T47D (cell line): ENCODE measurements at regions not wholly inside any gene's neighbourhood (a gene's known extent, or its start where the extent isn't known, plus 50 kb on each side); places are given as distances from the start of the nearest gene placed in this dataset.

Source experiments
- DNase-seq, 2 experiments: peaks; one replicate each; pipeline versions ENCODE4 v3.0.0 to v3.0.0-alpha.2; 2011 to 2012; ENCODE audit warnings: low read depth in 1 of 2, low spot score in 1 of 2
- JUND ChIP-seq: IDR thresholded peaks from 2 replicates; pipeline ENCODE4 v1.6.1; 2012; ENCODE audit warnings: low read depth
- in situ Hi-C: cut with HindIII; loops from 2 replicates; pipeline ENCODE4 v1.10.0; 2016; ENCODE audit warnings: low sequenced_read_pairs, low pct_unique_long_range_greater_than_20kb

- DNase-seq = no peak
Observed at GRCh38 chr5:121719255-121719654, 132.4 kb upstream of the FTMT start.

GRCh38 chr5:121725450-121725849 lies 126.2 kb upstream of the FTMT start:
- in situ Hi-C loops = no loop called here
- no peak for DNase-seq
- TF ChIP-seq JUND = no peak

More at GRCh38 chr5:121719255-121719654, 132.4 kb upstream of the FTMT start:
- TF ChIP-seq JUND = no peak
- in situ Hi-C loops = no loop called here

GRCh38 chr5:121726991-121727390 lies 124.7 kb upstream of the FTMT start:
- TF ChIP-seq JUND = no peak
- in situ Hi-C loops = no loop called here
- no peak for DNase-seq

GRCh38 chr5:121731377-121731776 lies 120.3 kb upstream of the FTMT start:
- in situ Hi-C loops = no loop called here
- TF ChIP-seq JUND = no peak
- no peak for DNase-seq

DNA sequence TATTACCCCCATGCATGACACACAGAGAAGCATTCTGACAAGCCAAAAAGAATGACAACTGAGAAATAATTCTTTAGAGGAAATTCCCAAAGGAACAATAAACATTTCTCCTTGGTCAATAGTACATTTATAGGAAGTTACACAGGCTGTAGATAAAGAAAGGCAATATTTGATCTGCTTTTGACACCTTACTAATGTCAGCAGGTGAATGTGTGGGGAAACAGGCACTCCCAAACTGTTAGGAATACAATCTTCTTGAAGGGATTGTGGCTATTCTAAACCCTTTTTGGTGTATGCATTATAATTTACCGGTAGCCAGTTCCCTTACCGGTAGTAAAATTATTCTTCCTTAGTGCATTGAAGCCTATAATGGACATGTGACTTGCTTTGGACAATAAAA lies 116.1 kb upstream of the FTMT start:
- no peak for DNase-seq
- in situ Hi-C loops = no loop called here
- no peak for TF ChIP-seq JUND

DNA sequence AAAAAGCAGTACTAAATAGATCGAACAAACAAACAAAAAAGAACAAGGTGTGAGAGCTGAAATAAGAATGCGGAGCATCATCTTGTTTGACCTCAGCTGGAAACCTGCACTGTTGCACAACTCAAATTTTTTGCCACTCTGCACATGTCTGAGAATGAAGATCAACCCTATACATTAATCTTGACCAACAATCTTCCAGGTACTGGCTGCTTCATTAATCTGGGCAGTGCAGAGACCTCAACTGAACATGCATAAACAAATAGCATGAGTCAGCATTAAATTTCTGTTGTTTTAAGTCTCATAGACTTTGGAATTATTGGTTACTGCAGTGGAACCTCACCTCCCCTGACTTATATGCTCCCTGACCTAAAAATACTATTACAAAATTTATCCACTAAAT lies 114.6 kb upstream of the FTMT start:
- no peak for TF ChIP-seq JUND
- in situ Hi-C loops = no loop called here
- DNase-seq = no peak

DNA sequence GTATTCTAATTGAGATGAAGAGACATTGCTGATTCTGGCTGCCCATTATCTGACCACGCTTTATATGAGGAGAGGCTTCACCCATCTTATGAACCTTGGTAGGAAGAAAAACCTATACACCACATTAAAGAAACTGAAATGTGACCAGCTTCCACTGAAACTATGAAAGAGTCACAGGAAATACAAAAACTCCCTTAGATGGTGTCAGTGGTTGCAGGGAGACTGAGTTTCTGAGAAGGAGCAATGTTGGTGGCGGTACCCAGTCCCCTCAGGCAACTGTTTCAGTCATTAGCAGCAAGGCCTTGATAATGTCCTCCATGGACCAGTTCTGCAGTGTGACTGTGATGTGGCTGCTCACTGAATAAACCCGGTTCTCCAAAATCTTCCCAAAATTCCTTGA lies 110.5 kb upstream of the FTMT start:
- DNase-seq = no peak
- in situ Hi-C loops = no loop called here
- TF ChIP-seq JUND = no peak

- in situ Hi-C loops = no loop called here
- TF ChIP-seq JUND = no peak
Observed at GRCh38 chr5:121744577-121744976, 107.1 kb upstream of the FTMT start.

DNA sequence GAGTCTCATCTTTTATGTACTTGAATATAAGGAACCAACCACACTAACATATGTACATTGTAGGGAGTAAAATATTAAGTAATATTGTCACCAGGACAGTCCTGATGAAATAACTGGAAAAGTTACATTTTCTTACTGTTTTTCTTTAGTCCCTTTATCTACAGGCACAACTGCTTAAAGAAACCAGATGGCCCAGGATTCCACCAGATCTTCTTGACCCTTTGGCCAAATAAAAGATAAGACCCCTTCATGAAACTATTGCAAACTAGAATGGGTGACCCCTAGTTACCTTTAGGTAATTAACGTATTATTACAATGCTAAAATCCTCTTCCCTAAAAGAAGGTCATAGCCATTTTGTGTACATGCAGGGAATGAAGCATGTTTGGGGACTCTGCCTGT lies 106.3 kb upstream of the FTMT start:
- no peak for DNase-seq
- in situ Hi-C loops = no loop called here

More at GRCh38 chr5:121744577-121744976, 107.1 kb upstream of the FTMT start:
- DNase-seq = no peak

GRCh38 chr5:121746763-121747162 lies 104.9 kb upstream of the FTMT start:
- no peak for DNase-seq
- TF ChIP-seq JUND = no peak
- in situ Hi-C loops = no loop called here

More for the DNA sequence above, 106.3 kb upstream of the FTMT start:
- TF ChIP-seq JUND = no peak

DNA sequence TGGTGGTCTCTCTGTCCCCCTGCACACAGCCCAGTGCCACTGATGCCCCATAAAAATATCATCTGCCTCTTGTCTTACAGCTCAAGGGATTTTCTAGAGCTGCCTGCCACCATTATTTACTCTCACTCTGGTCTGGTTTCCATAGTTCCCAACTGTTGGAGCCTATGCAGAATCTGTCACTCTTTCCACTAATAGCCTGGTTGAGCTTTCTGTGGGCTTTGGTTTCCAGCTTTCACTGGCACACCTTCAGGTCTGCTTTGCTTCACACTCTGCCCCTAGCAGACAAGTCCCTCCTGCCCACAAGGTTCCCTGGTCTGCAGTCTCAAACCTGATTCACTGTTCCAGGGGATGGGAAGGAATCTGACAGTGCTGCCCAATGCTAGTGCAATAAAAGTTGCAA lies 103.0 kb upstream of the FTMT start:
- in situ Hi-C loops = no loop called here
- DNase-seq = no peak
- no peak for TF ChIP-seq JUND

DNA sequence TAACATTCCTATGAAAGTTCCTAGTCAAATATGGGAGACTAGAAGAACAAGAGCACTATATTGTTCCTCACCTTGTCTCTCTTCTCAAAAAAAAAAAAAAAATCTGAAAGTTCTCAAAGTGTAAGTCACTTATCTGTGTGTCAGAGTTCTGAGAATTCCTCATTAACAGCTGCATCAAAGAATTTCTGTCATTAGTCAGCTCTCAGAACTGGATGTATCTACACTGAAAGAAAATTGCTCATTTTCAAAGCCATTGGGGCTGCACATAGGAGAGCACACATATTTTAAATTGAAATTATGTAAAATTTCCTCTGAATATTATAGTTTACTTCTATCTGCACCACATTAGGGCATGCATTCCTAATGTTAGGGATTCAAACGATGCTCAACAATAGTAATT lies 99.5 kb upstream of the FTMT start:
- DNase-seq = no peak
- in situ Hi-C loops = no loop called here
- no peak for TF ChIP-seq JUND

DNA sequence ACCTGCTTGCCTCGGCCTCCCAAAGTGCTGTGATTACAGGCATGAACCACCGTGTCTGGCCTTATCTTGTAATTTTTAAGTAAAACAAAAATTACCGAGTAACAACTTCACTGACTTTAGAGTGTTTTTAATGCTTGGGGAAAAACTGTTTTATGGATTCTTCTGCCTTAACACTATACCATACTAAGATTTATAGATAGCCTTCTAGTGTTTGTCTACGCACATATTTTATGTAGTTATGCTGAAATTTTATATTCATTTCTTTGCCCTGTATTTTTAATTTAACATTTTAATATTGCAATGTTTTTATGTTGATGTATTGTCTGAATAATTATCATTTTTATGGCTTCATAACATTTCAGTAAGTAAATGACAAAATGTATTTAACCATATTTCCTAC lies 96.4 kb upstream of the FTMT start:
- DNase-seq = no peak
- in situ Hi-C loops = no loop called here

GRCh38 chr5:121757753-121758152 lies 93.9 kb upstream of the FTMT start:
- DNase-seq = no peak
- in situ Hi-C loops = no loop called here
- TF ChIP-seq JUND = no peak

More for the DNA sequence above, 96.4 kb upstream of the FTMT start:
- no peak for TF ChIP-seq JUND
